ENCODE measurements at regions not wholly inside any gene's neighbourhood (a gene's known extent, or its start where the extent isn't known, plus 50 kb on each side); places are given as distances from the start of the nearest gene placed in this dataset.

- TF ChIP-seq RAD21 (IDR thresholded peaks at IDR 0.05 in 1 of 2, conservative IDR thresholded peaks at IDR 0.05 in 1 of 2; ENCODE audit: low read depth in 2 of 2, low read length in 2 of 2) (no peak), JUN (IDR thresholded peaks at IDR 0.05; ENCODE audit: low read depth, low read length) (no peak), ATF2 (IDR thresholded peaks at IDR 0.05; ENCODE audit: low read length) (no peak)
Measured at GRCh38 chr6:133626096-133626666, 262.7 kb upstream of the TCF21 start (continued).

All from H1 (cell line).